ENCODE measurements at regions not wholly inside any gene's neighbourhood (a gene's known extent, or its start where the extent isn't known, plus 50 kb on each side); places are given as distances from the start of the nearest gene placed in this dataset.
"Not testable (repeated sequence)": the region's sequence is repeated elsewhere in the genome, so short reads cannot be mapped to it uniquely, and the experiment has no call there.

DNA sequence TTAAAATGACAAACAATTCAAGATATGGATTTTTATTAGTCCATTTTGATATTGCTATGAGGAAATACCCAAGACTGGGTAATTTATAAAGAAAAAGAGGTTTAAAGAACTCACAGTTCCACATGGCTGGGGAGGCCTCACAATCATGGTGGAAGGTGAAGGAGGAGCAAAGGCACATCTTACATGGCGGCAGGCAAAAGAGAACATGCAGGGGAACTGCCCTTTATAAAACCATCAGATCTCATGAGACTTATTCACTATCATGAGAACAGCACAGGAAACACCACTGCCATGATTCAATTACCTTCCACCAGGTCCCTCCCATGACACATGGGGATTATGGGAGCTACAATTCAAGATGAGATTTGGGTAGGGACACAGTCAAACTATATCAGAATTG lies 69.8 kb downstream of the FASLG start:
- not testable (repeated sequence) for TF ChIP-seq POLR2AphosphoS5 (IDR thresholded peaks at IDR 0.05; ENCODE audit: low read depth, low read length); EZH2 (IDR thresholded peaks at IDR 0.05); EZH2phosphoT487 (IDR thresholded peaks at IDR 0.05; ENCODE audit: borderline replicate concordance); EGR1 (IDR thresholded peaks at IDR 0.05; ENCODE audit: low read depth); CEBPB (IDR thresholded peaks at IDR 0.05; ENCODE audit: low read depth); SP1 (IDR thresholded peaks at IDR 0.05; ENCODE audit: low read depth); RAD21 (IDR thresholded peaks at IDR 0.05; ENCODE audit: low read depth); SRF (IDR thresholded peaks at IDR 0.05; ENCODE audit: low read depth); POLR2A (IDR thresholded peaks at IDR 0.05; ENCODE audit: borderline replicate concordance, extremely low read depth, insufficient read depth, insufficient read length)
- TF ChIP-seq, protein P1, sequence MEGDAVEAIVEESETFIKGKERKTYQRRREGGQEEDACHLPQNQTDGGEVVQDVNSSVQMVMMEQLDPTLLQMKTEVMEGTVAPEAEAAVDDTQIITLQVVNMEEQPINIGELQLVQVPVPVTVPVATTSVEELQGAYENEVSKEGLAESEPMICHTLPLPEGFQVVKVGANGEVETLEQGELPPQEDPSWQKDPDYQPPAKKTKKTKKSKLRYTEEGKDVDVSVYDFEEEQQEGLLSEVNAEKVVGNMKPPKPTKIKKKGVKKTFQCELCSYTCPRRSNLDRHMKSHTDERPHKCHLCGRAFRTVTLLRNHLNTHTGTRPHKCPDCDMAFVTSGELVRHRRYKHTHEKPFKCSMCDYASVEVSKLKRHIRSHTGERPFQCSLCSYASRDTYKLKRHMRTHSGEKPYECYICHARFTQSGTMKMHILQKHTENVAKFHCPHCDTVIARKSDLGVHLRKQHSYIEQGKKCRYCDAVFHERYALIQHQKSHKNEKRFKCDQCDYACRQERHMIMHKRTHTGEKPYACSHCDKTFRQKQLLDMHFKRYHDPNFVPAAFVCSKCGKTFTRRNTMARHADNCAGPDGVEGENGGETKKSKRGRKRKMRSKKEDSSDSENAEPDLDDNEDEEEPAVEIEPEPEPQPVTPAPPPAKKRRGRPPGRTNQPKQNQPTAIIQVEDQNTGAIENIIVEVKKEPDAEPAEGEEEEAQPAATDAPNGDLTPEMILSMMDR (IDR thresholded peaks at IDR 0.05 in 2 of 3, conservative IDR thresholded peaks at IDR 0.05 in 1 of 3; ENCODE audit: borderline replicate concordance in 1 of 3, insufficient read depth in 1 of 3, low read depth in 2 of 3, low read length in 2 of 3), result not testable (repeated sequence)
- TF ChIP-seq, protein P2, sequence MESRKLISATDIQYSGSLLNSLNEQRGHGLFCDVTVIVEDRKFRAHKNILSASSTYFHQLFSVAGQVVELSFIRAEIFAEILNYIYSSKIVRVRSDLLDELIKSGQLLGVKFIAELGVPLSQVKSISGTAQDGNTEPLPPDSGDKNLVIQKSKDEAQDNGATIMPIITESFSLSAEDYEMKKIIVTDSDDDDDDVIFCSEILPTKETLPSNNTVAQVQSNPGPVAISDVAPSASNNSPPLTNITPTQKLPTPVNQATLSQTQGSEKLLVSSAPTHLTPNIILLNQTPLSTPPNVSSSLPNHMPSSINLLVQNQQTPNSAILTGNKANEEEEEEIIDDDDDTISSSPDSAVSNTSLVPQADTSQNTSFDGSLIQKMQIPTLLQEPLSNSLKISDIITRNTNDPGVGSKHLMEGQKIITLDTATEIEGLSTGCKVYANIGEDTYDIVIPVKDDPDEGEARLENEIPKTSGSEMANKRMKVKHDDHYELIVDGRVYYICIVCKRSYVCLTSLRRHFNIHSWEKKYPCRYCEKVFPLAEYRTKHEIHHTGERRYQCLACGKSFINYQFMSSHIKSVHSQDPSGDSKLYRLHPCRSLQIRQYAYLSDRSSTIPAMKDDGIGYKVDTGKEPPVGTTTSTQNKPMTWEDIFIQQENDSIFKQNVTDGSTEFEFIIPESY (IDR thresholded peaks at IDR 0.05; ENCODE audit: extremely low read depth, insufficient replicate concordance, low read length), result not testable (repeated sequence)
